NCI-H748 treated with DMSO at 0.1 percent for 48 hours (cell line): ENCODE measurements at regions not wholly inside any gene's neighbourhood (a gene's known extent, or its start where the extent isn't known, plus 50 kb on each side); places are given as distances from the start of the nearest gene placed in this dataset.

ENCODE experiments used
- DNase-seq: peaks from one replicate; lab custom pipeline; 2025; lab: John Stamatoyannopoulos, UW

DNA sequence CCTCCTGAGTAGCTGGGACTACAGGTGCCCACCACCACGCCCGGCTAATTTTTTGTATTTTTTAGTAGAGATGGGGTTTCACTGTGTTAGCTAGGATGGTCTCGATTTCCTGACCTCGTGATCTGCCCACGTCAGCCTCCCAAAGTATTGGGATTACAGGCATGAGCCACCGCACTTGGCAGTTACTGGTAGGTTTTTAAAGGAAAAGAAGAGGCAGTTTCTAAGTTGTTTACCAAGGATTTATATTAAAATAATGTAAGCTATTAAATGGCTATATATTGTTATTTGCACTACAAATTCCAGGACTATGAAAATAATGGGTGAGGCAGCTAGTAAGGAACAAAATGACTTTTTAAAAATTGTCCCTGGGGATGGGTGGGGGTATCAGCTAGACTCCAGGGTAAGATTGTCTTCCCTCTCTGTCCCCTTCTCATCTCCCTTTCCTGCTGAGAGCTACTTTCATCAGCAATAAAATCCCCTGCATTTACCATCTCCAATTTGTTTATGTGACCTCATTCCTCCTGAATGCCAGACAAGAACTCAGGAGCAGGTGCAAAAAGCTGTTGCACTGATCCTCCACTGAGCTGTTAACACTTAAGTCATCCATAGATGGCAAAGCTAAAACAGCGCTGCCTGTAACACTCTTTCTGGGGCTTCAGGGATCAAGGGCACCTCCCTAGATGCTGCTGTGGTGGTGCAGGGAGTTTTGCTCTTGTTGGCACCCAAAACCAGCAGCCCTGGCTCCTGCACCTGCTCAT, 165.2 kb downstream of the ZPLD1 start:
- no peak for DNase-seq

DNA sequence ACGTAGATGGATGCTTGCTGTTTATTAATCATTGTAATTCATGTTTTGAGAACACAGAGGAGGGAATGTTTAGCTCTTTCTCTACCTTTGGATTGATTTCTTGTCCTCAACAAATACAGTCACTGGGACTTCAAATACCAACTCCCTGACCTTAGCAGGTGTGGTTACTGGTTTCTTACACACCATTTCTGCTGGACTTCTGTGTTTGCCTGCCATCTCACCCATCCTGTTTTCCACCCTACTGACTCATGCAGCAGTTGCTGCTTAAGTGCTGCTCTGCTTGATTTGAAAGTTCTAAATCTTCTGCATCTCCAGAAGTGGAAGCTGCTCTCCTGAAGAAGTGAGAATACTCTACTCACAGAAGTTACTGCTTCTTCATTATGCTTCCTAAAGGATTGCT, 170.3 kb downstream of the ZPLD1 start:
- DNase-seq: no peak

DNA sequence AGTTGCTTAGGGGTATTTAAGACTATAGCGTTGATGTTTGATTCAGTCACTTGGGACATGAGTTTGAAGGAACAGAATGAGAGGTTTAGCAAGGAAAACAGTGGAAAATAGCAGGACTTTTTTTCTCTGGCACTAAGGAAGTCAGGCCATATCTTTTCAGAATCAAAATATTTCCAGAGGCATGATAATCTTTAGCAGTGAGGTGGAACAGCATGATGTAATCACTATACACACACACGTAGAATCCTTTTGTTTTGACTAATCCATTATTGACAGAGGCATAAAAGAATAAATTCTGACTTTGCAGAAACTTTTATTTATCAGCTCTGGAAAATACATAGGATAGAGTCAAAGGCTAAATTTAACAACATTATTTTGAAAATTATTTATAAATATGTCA, 174.1 kb downstream of the ZPLD1 start:
- no peak for DNase-seq

DNA sequence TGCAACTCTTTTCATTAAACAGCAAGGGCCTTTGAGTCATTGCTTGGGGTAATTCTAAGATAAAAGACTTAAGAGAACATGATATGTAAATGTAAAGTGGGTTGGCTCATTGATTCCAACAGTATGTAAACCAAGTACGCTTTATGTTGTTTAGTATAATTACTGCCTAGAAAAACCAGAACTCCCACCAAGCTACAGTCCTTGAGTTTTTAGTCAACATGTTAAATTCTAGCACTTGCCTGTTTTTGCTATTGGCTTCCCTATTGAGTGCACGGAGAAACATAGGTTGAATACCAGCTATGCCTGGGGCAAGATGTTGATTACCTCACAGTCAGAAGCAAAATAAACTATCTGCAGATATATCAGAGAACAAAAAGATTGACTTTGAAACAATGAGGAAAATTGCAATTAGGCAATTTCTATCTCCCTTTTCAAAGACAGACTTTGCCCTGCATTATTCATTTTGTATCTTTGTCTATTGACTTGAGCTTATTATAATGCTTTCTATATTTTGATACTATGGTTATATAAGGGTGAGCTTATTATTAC, 179.3 kb downstream of the ZPLD1 start:
- DNase-seq: peak; percentile 9

DNA sequence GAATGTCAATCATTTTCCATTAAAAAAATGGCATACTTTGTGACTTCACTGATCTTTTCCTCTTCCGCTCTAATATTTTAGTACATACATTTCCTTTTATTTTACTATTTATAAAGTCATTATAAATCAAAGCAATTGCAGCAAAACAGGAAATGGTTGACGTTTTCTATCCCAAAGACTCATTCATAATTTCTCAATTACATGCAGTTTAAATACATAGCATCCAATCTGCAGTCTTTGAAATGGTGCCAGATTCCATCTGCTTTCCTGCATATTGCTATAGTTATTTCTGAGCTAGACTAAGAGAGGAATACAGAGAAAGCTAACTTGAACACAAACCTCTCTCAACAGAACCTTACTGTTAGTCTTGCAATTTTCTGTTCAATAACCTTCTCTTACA, 179.8 kb downstream of the ZPLD1 start:
- no peak for DNase-seq

DNA sequence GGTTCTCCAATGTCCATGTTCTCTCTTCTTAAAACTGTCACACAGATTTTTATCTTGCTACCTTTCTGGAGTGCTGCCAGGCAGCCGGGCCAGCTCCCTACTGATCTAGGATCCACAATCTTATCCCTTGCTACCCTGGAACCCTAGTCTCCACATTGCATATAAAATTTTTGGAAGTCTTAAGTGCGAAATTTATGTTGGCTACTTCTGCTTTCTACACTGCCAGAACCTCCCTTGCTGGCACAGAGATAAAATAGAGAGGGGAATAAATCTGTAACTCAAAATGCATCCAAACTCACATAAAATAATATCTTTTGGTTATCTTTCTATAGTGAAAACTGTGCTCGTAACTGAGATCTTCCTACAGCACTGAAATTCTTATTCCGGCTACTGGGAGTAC, 182.6 kb downstream of the ZPLD1 start:
- no peak for DNase-seq

DNA sequence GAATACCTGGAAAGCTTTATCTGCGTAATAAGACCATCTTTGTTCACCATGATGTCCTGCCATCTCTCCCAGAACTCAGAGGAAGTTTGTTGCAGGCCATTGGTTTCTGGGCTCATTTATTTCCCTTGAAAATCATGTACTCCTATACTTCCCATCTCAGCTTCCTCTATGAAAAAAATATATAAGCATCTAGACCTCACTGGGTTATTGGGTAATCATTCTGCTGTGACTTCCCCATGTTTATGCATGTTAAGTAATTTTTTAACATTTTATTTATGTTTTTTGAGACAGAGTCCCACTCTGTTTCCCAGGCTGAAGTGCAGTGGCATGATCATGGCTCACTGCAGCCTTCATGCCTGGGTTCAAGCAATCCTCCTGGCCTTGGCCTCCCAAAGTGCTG, 184.5 kb downstream of the ZPLD1 start:
- DNase-seq: no peak

DNA sequence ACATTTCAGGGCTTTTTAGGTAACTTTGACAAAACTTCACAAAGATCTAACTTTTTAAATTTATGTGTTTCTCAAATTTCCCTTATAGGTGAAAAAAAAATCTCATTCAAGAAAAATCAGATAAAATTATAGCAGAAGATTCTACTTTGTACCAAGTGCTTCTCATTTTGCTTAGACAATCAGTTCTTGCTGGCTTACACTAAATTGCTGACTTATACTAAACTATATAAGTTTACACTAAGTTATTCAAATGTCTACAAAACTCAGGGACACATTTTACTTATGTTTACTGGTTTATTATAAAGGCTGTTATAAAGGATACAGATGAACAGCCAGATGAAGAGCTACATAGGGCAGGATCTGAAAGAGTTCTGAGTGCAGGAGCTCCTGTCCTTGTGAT, 195.1 kb downstream of the ZPLD1 start:
- no peak for DNase-seq

DNA sequence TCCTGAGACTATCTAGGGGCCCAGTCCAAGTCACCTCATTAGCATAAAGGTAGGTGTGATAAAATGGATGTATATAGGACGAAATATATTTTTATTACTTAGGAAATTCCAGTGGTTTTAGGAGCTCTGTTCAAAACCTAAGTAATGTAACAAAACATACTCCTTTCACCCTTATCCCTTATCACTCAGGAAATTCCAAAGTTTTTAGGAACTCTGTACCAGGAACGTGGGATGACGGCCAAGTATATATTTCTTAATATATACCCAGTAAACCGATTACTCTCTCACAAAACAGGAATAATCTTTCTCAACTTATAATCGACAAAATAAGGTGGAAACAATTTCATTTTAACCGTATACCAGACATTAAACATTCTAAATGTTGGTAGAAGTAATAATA, 195.7 kb downstream of the ZPLD1 start:
- DNase-seq: no peak

DNA sequence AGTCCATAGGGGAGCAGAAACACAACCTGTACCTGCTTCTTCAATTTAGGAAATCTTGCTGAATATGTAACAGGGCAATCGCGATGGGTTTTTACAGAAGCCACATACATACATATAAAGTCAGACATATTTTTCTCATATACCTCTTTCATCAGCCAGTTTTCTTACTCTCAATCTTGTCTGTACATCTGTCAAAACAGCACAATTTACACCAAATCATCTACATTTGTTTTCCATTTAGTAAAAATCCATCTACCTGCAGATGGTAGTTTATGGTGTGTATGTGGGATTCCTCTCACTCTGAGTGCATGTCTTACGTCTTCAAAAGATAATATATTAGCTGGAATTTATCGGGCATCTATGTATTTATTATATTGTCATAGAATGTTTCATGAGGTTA, 208.7 kb downstream of the ZPLD1 start:
- DNase-seq: no peak

DNA sequence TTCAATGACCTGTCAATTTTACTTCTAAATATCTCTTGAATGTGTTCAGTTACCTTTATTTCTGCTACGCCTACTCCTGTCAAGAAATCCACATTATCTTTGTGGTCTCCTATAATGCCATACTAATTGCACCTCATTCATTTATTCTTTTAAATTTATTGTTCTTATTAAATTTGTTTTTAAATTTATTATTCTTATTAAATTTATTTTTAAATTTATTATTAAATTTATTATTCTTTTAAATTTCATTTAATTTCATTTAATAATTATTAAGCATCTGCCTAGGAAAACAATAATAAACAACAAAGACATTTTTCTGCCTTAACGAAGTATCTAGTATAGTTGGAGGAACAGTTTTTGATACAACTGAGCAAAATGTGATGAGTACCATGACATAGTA, 211.7 kb downstream of the ZPLD1 start:
- no peak for DNase-seq

DNA sequence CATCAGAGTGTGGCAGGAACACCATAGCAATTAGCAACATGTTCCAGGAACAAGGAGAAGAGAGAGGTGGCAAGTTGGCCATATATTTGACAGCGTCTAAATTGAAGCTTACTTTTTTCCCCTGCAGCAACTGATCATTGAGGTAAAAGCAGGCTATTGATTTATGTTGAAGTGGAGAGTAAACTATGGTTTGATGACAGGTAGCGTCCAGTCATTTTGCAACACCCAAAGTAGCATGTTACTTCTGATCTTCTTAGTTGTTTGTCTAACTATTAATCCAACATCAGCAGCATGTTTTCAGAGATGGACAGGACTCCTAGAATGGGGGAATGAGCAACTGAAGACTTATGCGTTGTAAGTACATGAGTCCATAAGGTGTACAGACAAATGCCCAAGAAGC, 225.8 kb downstream of the ZPLD1 start:
- no peak for DNase-seq

DNA sequence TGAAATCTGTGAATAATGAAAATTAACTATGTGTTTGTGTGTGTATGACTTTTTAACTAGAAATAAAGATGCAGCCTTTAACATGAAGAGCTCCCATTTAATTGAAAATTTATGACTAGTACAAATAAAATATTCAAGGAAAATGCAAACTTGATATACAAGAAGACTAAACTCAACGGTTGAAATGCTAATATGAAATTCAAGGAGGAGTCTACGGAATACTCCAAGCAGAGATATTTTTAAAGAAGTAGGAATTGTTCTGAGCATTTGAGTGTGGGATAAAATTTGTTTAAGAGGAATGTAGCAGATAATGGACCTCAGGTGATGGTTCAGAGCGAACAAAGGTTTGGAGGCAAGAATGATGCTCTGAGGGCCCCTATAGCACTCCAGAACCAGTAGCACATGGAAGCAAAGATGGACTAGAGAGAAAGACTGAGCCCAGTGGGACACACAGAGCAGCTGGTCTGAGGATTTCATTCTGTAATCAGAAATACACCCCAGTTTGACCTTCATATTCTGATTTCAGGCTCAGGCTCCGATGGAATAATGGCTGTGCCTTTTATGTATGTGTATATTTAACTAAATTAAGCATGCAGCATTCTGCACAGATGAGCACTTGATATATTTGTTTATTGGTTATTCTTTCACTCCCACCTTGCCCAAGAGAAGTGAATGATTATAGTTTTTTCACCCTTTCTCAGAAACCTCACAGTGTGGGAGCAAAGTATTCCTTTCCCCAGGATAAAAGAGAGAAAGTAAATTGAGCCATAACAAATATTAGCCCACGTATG, 227.1 kb downstream of the ZPLD1 start:
- peak; percentile 89 for DNase-seq

DNA sequence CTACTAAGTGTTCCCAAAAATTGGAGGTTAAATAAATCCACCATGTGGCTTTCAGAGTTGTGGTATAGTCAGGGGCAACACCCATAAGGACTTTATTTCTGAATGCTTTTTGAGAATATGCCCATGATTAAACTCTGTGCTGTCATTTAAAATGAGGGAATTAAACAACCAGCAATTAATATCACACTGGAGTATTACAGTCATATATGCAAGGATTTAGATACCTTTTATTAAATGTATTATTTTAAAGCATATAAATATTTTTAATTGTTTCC, 227.6 kb downstream of the ZPLD1 start:
- DNase-seq: no peak

DNA sequence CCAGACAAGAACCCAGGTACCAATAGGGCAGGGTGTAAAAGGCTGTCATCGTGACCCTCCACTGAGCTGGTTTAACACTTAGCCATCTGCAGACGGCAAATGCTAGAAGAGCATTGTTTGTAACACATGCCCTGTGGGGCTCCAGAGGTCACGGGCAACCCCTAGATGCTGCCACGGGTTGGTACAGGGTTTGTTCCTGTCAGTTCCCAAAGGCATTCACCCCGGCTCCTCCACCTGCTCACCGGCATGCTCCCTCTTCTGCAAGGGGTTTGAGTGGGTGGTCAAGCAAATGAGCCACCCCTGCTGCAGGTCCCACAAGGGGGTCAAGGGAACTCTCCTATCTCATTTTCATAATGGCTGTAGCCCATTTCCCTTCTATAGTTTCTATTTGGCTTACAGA, 229.3 kb downstream of the ZPLD1 start:
- DNase-seq: no peak

DNA sequence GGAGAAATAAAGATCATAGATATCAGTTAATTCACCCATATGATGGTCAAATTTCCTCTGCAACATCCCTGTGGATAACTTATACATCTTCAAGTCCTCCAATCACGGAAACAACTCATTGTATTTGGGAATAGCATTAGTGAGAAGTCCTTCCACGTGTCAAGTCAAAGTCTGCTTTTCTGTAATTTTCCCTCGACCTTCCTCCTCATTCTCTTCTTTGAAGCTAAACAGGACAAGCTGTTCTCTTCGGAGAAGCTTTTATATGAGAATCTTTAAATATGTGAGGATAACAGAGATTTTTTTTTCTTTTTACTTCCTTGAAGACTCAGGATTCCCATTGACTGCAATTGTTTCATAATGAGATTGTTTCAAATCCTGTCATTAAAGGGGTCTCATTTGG, 230.4 kb downstream of the ZPLD1 start:
- DNase-seq: no peak

DNA sequence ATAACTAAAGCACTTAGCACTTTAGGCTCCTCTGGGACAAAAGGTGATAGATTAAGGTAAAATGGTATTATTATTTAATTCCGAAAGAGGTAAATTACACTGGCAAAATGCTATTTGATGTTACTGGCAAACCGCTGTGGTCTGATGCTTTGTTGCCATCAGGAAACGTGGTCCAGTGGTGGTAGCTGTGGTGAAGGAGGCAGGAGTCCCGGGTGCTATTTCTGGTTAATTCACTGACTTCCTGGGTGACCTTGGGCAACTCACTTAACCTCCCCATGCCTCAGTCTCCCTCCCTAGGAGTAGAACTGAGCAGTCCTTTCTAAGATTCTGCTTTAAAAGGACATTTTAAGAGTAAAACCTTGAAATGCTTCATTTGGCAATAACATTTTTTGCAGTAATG, 233.4 kb downstream of the ZPLD1 start:
- DNase-seq: no peak

DNA sequence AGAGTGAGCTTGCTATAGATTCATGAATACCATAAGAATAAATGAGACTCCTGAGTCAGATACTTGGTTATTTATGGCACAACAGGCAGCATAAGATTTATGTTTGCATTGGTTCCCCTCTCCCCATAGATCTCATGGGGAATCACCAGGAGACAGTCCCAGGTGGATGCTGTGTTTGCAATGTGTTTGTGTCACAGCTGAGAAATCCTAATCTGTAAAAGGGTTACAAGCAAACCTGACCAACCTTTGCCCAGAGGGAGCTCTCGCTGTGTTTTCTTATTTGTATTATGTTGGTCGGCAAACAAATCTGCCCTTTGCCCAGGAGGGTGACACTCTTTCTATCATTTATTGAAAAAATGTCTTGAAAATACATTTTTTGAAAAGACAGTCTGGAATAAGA, 236.2 kb downstream of the ZPLD1 start:
- DNase-seq: no peak

DNA sequence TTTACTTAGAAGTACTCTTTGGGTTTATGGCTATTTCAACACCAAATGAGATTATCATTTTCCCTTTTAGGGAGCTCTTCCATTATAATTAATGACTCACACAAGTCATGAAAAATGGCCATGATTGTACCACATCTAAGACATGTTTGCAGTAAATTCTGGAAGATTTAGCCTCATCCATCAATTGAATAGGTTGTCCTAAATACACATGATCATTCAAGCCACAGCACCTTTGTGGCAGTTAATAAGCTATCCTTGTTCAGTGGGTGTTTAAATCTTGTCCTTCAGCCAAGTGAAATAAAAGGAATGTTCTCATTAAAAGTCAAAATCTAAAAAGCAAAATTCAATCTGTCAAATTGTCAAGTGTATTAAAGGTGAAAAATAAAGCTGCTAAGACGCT, 237.5 kb downstream of the ZPLD1 start:
- DNase-seq: no peak

DNA sequence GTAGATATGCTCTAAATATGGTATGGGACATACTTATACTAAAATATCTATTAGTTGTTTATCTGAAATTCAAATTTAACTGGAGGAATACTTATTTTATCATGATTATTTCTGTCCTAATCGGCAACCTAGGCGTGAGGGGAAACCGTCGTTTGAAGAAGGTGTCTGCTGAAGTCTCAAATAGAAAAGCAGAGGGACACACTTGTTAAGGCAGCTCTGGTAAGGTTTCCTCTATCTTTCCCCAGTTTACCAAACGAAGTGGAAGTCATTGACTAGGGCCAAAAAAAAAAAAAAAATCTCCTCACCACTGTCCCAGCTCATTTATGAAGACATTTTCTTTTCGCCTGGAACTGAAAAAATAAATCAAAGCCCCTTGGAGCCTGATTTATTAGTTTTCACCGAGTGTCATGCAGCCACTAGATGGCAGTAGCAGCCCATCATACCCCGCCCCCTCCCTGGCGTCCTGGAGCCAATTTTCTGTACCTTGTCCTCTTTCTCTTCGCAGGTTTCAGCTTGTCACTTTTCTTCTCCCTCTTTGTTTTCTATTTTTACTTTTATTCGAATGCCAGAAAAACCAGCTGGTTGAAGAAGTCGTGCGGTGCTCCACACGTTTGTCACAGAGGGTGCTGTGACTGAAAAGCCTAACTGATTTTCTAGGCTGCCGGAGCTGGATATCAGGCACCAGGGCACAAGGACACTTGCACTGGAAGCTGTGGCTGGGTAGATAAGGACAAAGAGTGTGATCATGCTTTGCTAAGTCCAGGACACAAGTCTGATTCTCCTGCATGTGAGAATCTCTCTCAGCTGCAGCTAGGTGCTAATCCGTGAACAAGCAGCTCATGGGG, 238.7 kb downstream of the ZPLD1 start:
- DNase-seq: peak; percentile 60

DNA sequence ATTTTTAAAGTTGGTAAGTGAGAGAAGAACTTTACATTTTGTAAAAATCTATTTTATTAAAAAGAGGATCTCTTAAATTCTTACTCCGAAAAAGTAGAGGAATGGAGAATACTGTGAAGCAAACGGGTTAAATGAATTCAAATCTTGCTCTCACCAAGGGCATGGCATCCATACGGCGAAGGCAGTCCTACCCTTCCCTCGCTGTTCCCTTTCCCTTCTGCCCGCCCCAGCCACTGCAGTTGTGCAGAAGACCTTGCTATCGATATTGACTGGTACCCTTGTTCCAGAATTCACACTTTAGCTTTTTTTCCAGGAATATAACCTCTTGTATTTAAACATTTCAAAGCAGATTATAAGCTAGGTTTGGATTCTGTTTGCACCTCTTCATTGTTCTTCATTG, 239.5 kb downstream of the ZPLD1 start:
- DNase-seq: no peak

DNA sequence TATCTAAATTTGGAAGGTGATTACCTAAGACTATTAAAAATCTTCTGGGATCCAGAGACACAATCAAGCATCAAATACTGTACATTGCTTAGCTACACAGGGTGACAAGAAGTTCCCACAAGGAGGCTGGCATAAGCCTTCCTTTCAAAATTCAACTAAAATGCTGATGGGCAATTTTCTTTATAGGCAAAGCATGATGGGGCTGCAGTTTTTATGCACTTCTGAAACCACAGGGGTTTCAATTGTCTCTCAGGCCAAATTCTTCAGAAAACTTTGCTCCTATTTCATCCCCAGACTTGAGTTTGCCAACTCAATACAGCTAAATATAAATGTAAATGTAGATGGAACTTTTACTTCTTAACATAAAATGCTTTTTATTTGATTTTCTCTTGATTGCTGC, 241.6 kb downstream of the ZPLD1 start:
- no peak for DNase-seq

DNA sequence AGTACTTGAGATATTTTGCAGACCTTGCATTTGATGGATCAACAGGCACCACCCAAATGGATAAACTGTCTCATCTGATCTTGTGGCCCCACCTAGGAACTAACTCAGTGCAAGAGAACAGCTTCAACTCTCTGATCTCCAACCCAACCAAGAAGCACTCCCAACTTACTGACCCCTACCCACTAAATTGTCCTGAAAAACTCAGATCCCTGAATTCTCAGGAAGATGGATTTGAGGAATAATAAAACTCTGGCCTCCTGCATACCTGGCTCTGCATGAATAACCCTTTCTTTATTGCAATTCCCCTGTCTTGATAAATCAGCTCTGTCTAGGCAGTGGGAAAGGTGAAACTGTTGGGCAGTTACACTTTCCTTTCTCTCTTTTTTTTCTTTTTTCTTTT, 247.9 kb downstream of the ZPLD1 start:
- no peak for DNase-seq
